HEK293 (cell line): ENCODE measurements at regions not wholly inside any gene's neighbourhood (a gene's known extent, or its start where the extent isn't known, plus 50 kb on each side); places are given as distances from the start of the nearest gene placed in this dataset.

Experiments used
- ELK4 ChIP-seq: IDR thresholded peaks from 2 replicates; pipeline ENCODE4 v1.6.1; 2011; ENCODE audit warnings: mild to moderate bottlenecking, low read depth, low read length, borderline replicate concordance
- GLIS1 ChIP-seq: fragments of 450-650 bp; formaldehyde crosslinking; IDR thresholded peaks from 2 replicates; pipeline ENCODE4 v1.5.1; 2016; ENCODE audit warnings: missing biosample characterization, missing genetic modification characterization
- PRDM1 ChIP-seq: fragments of 450-650 bp; formaldehyde crosslinking; IDR thresholded peaks from 2 replicates; pipeline ENCODE4; 2016; ENCODE audit warnings: missing biosample characterization, missing genetic modification characterization
- ZNF146 ChIP-seq: fragments of 450-650 bp; formaldehyde crosslinking; IDR thresholded peaks from 2 replicates; pipeline ENCODE4 v1.5.1; 2016; ENCODE audit warnings: missing biosample characterization, missing genetic modification characterization
- ZNF169 ChIP-seq: fragments of 450-650 bp; formaldehyde crosslinking; IDR thresholded peaks from 2 replicates; pipeline ENCODE4 v1.5.1; 2016; ENCODE audit warnings: missing biosample characterization, missing genetic modification characterization
- ZNF248 ChIP-seq: fragments of 450-650 bp; formaldehyde crosslinking; IDR thresholded peaks from 2 replicates; pipeline ENCODE4 v1.5.1; 2017; ENCODE audit warnings: missing biosample characterization, missing genetic modification characterization
- ZNF266 ChIP-seq: fragments of 450-650 bp; formaldehyde crosslinking; IDR thresholded peaks from 2 replicates; pipeline ENCODE4 v1.5.1; 2016; ENCODE audit warnings: missing biosample characterization, missing genetic modification characterization, low read depth

GRCh38 chr15:38701149-38701548, 136.5 kb upstream of the RASGRP1 start:
- no peak for TF ChIP-seq ZNF266 (tag by site-specific recombination)
- no peak for TF ChIP-seq ZNF169 (tag by site-specific recombination)
- no peak for TF ChIP-seq GLIS1 (tag by site-specific recombination)
- TF ChIP-seq ZNF146 = no peak
- TF ChIP-seq PRDM1 (tag by site-specific recombination) = no peak
- no peak for TF ChIP-seq ELK4
- TF ChIP-seq ZNF248 (tag by site-specific recombination) = no peak
